B cell (primary cell): ENCODE measurements at regions not wholly inside any gene's neighbourhood (a gene's known extent, or its start where the extent isn't known, plus 50 kb on each side); places are given as distances from the start of the nearest gene placed in this dataset.

Experiments used
- CTCF ChIP-seq: fragments of 200-600 bp; IDR thresholded peaks from one replicate; pipeline ENCODE4 v1.8.0; 2022; ENCODE audit warnings: antibody characterized with exemption, mild to moderate bottlenecking
- EZH2 ChIP-seq: IDR thresholded peaks from 2 replicates; pipeline ENCODE4 v1.6.1; 2012; ENCODE audit warnings: borderline replicate concordance, low read depth, mild to moderate bottlenecking, moderate library complexity, low read length; ENCODE audit not compliant: insufficient read depth, poor library complexity, severe bottlenecking

GRCh38 chr4:57850141-57850540 is 740.0 kb upstream of the IGFBP7 start:
- TF ChIP-seq EZH2 (no peak), CTCF (no peak)
